GM12864 (cell line): ENCODE measurements at regions not wholly inside any gene's neighbourhood (a gene's known extent, or its start where the extent isn't known, plus 50 kb on each side); places are given as distances from the start of the nearest gene placed in this dataset.
"Not testable (repeated sequence)": the region's sequence is repeated elsewhere in the genome, so short reads cannot be mapped to it uniquely, and the experiment has no call there.

ENCODE experiments used
- DNase-seq: peaks from one replicate; pipeline ENCODE4 v3.0.0-alpha.2; 2011; ENCODE audit warnings: low read depth
- H3K4me3 ChIP-seq: 2 replicates; pipeline ENCODE4 v1.5.1; 2011; ENCODE audit warnings: mild to moderate bottlenecking, low read depth, low read length, control low read depth
- CTCF ChIP-seq: IDR thresholded peaks from 2 replicates; pipeline ENCODE4 v1.5.1; 2011; ENCODE audit warnings: low read depth, mild to moderate bottlenecking, moderate library complexity, low read length, control low read depth, inconsistent platforms; ENCODE audit errors: missing control alignments

- H3K4me3 ChIP-seq, DNase-seq: not testable (repeated sequence)
Measured at GRCh38 chr1:25171013-25171412, 61.3 kb downstream of the SYF2 start.

DNA sequence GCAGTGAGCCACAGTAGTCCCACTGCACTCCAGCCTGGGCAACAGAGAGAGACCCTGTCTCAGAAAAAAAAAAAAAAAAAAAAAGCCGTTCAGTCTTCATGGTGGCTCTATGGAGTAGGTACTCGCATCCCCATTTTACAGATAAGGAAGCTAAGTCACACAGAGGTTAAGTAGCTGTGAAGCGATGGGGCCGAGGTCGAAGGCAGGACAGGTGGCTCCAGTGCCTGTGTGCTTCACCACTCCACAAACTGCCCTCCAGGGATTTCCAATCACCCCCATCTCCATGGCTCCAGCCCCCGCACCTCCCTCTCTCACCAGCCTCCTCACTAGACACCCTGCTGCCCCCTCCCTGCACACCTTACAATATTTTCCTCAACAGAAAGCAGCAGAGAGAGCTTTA, 61.9 kb downstream of the SYF2 start:
- no peak overlapping the region for H3K4me3 ChIP-seq
- no peak for DNase-seq
- no peak for TF ChIP-seq CTCF

DNA sequence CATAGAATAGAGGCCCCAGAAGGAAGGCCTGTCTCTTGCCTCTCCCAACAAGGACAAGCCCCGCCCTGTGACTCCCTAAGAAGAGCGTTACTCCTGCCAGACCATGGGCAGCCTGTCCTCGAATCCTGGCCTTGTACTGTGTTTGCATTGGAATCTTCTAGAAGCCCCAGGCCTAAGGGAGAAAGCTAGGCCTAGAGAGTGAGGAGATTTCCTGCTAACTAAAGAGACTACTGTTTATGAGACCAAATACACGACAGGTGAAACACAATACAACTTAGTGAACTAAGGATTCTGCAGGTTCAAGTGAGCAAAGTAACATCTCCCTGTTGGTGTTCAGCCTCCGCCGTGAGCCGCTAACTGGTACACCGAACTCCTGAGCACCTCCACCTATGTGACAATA, 62.7 kb downstream of the SYF2 start:
- TF ChIP-seq CTCF = no peak
- DNase-seq = no peak
- no peak overlapping the region for H3K4me3 ChIP-seq

- no peak for TF ChIP-seq CTCF
- H3K4me3 ChIP-seq = no peak overlapping the region
- no peak for DNase-seq
Measured at GRCh38 chr1:25169168-25169567, 63.1 kb downstream of the SYF2 start.

DNA sequence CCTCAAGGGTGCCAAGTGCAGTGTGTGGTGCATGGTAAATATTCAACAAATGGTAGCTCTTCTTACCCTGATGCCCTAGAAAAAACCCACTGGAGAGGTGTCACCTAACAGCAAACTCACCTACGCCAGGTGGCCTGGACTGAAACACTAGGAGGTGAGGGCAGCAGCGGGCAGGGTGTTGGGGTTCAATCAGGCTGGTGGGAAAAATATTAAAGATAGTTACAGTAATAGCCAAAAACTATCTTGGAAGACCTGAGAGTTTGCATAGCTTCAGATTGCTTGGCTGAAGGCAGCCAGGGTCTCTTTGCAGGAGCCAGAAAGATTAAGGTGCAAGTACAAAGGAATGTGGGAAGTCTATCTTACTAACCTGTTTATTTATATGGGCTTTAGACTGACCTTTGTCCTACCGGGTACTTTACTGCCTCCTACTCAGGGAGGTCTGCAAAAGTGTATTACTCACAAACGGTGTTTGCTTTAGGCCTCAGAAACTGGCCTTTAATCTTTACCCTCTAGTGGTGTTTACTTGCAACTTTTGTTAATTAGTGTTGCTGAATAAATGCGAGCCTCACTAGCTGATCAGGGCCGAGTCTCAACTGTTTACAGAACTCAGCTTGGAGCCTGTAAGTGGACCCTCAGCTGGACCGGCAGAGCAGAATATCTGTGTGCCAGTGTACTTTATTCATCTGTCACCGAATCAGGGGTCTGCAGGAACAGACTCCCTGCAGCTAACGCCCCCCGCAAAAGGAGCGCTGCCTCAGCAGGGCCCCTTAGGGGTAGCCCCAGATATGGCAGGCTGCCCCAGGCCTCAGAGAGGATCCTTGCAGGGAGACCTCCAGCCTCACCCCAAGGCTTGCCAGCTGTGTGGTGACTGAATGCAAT, 63.9 kb downstream of the SYF2 start:
- TF ChIP-seq CTCF = no peak
- DNase-seq = no peak

GRCh38 chr1:25167269-25168192, 64.8 kb downstream of the SYF2 start:
- H3K4me3 ChIP-seq = no peak overlapping the region
- TF ChIP-seq CTCF = no peak
- no peak for DNase-seq

More for the DNA sequence above, 63.9 kb downstream of the SYF2 start:
- no peak overlapping the region for H3K4me3 ChIP-seq

DNA sequence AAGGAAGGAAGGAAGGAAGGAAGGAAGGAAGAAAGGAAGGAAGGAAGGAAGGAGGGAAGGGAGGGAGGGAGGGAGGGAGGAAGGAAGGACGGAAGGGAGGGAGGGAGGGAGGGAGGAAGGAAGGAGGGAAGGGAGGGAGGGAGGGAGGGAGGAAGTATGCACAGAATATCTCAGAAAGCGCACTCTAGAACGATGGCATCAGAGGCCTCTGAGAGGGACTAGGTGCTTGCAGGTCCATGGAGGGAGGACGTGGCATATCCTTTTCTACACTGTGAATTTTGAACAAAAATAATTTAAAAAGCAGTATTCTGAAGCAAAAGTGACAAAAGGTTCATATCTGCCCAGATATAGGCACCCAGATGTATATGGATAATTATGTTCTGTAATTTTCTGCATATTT, 65.5 kb downstream of the SYF2 start:
- no peak for TF ChIP-seq CTCF

More for the DNA sequence above, 65.5 kb downstream of the SYF2 start:
- H3K4me3 ChIP-seq = no peak overlapping the region
- no peak for DNase-seq
